Neural crest cell (in vitro differentiated cells): ENCODE measurements at regions not wholly inside any gene's neighbourhood (a gene's known extent, or its start where the extent isn't known, plus 50 kb on each side); places are given as distances from the start of the nearest gene placed in this dataset.

ENCODE experiments used
- DNase-seq: peaks from one replicate; pipeline ENCODE4 v3.0.0; 2021; ENCODE audit warnings: low read depth, mixed read lengths, low spot score
- H3K27ac Mint-ChIP-seq: one replicate; pipeline ENCODE4 v1.8.0; 2021; ENCODE audit warnings: mild to moderate bottlenecking, mixed read lengths; ENCODE audit not compliant: unreplicated experiment
- H3K27me3 Mint-ChIP-seq: 2 replicates; pipeline ENCODE4 v1.8.0; 2021; ENCODE audit warnings: low read depth, mild to moderate bottlenecking, mixed read lengths
- H3K36me3 Mint-ChIP-seq: 2 replicates; pipeline ENCODE4 v1.8.0; 2021; ENCODE audit warnings: low read depth, mild to moderate bottlenecking, mixed read lengths
- H3K4me1 Mint-ChIP-seq: 2 replicates; pipeline ENCODE4 v1.8.0; 2021; ENCODE audit warnings: mixed read lengths
- H3K4me3 Mint-ChIP-seq: one replicate; pipeline ENCODE4 v1.8.0; 2021; ENCODE audit warnings: mild to moderate bottlenecking, mixed read lengths
- H3K9me3 Mint-ChIP-seq: 2 replicates; pipeline ENCODE4 v1.8.0; 2021; ENCODE audit warnings: mixed read lengths
- CTCF ChIP-seq: fragments of 200-600 bp; sonication (generic); conservative IDR thresholded peaks from 2 replicates; pipeline ENCODE4 v1.5.0; 2021; ENCODE audit warnings: antibody characterized with exemption, mild to moderate bottlenecking

GRCh38 chr14:66088656-66089055 lies 397.5 kb upstream of the CCDC196 start:
- Mint-ChIP-seq H3K9me3 (peaks cover 2% of the 10 kb centered on the region), H3K27me3 (no peaks in the 10 kb centered on the region), H3K27ac (no peak overlapping the region), H3K4me1 (no peaks in the 10 kb centered on the region), H3K36me3 (no peaks in the 10 kb centered on the region), H3K4me3 (no peak overlapping the region)
- TF ChIP-seq CTCF, result no peak
- no peak for DNase-seq

GRCh38 chr14:66092206-66092605 lies 394.0 kb upstream of the CCDC196 start:
- TF ChIP-seq CTCF, result no peak
- Mint-ChIP-seq H3K27me3 (no peaks in the 10 kb centered on the region), H3K9me3 (no peaks in the 10 kb centered on the region), H3K36me3 (no peaks in the 10 kb centered on the region), H3K4me3 (no peak overlapping the region), H3K27ac (no peak overlapping the region), H3K4me1 (no peaks in the 10 kb centered on the region)
- no peak for DNase-seq

GRCh38 chr14:66092748-66093147 lies 393.4 kb upstream of the CCDC196 start:
- no peaks in the 10 kb centered on the region for H3K27me3 Mint-ChIP-seq
- no peak overlapping the region for H3K27ac Mint-ChIP-seq
- H3K4me3 Mint-ChIP-seq, result no peak overlapping the region
- H3K9me3 Mint-ChIP-seq, result no peaks in the 10 kb centered on the region
- H3K4me1 Mint-ChIP-seq, result no peaks in the 10 kb centered on the region
- H3K36me3 Mint-ChIP-seq, result no peaks in the 10 kb centered on the region
- no peak for TF ChIP-seq CTCF
- no peak for DNase-seq

- no peaks in the 10 kb centered on the region for H3K27me3 Mint-ChIP-seq
- H3K27ac Mint-ChIP-seq, result no peak overlapping the region
- H3K36me3 Mint-ChIP-seq, result no peaks in the 10 kb centered on the region
- DNase-seq, result no peak
- TF ChIP-seq CTCF, result no peak
- H3K9me3 Mint-ChIP-seq, result no peaks in the 10 kb centered on the region
- peaks cover 5% of the 10 kb centered on the region for H3K4me1 Mint-ChIP-seq
- no peak overlapping the region for H3K4me3 Mint-ChIP-seq
Observed at GRCh38 chr14:66094001-66094727, 392.0 kb upstream of the CCDC196 start.

- no peak overlapping the region for H3K4me3 Mint-ChIP-seq
- H3K27ac Mint-ChIP-seq, result no peak overlapping the region
- H3K27me3 Mint-ChIP-seq, result peaks cover 3% of the 10 kb centered on the region
- H3K4me1 Mint-ChIP-seq, result peaks cover 5% of the 10 kb centered on the region
- no peak for TF ChIP-seq CTCF
- no peak for DNase-seq
- H3K36me3 Mint-ChIP-seq, result no peaks in the 10 kb centered on the region
- H3K9me3 Mint-ChIP-seq, result no peaks in the 10 kb centered on the region
Observed at GRCh38 chr14:66099451-66099850, 386.7 kb upstream of the CCDC196 start.
